Medulla oblongata (tissue), 1 donor: ENCODE measurements at regions not wholly inside any gene's neighbourhood (a gene's known extent, or its start where the extent isn't known, plus 50 kb on each side); places are given as distances from the start of the nearest gene placed in this dataset.

ENCODE experiments used
- DNase-seq: peaks from one replicate; pipeline ENCODE4 v3.0.0-alpha.2; 2015; ENCODE audit errors: extremely low spot score

DNA sequence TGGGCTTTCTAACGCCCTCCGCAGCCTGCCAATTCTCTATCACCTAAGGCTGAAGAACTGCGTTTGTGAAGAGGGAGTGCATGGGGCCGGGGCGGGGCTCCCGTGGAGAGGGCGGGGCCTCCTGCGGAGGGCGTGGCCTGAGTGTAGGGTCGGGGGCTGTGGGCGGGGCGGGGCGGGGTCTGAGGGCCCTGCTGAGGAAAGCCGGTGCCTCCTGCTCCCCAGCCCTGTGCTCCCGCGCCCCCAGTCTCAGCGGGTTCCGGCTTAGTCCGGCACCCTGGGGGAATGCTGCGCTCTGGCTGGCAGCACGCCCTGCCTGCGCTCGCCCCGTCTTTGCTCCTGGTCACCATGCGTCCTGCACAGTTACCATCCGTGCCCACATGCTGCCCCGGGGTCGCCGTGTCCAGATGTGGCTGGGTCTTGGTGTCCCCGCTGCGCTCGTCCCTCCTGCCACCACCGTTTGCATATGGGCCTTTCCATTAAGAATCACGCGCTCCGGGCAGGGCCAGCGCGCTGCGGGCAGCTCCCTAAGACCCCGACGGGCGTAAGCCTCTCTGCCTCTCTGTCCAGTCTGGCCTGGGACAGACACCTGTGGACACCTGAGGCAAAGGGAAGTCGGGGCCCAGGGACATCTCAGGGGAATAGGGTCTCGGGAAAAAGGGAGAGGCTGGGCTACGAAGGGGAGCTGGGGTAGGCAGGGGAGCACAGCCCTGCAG lies 144.0 kb upstream of the RET start:
- no peak for DNase-seq

DNA sequence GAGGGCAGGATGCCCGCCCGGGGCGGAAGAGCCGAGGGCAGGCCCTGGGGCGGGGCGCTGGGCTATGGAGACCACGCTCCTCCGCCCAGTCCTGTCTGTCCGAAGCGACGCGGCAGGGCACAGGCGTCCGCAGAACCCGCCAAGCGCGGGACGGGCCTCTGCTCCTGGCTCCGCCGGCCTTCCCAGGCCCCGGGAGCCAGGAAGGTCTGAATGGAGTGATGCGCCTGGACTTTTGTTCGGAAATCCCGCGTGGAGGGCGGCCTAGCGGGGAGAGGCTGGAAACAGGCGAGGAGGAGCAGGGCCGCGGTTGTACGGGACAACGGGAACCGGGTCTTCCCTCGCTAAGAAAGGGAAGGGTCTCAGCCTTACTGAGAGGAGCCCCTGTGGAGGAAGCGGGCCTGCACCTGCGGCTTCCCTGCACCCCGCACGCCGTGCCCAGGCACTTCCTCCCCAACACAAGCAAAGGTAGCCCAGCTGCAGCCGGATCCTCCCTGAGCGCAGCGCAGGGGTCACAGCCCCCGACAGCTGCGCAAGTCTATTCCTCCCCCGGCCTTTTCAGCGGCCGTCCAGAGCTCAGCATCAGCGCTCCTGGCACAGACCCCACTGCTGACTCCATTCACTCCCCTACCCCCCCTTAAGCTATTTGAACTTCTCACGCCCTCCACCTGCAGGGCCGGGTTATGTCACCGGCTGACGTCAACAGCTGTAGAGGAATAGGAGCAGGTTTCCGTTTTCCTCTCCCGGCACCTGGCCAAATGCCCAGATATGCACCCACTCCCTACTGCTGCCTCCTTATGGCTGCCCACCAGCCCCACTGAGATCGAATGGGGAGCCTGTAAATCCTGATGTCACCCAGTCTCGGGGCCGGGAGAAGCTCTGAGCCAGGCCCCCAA lies 143.2 kb upstream of the RET start:
- DNase-seq, result no peak

DNA sequence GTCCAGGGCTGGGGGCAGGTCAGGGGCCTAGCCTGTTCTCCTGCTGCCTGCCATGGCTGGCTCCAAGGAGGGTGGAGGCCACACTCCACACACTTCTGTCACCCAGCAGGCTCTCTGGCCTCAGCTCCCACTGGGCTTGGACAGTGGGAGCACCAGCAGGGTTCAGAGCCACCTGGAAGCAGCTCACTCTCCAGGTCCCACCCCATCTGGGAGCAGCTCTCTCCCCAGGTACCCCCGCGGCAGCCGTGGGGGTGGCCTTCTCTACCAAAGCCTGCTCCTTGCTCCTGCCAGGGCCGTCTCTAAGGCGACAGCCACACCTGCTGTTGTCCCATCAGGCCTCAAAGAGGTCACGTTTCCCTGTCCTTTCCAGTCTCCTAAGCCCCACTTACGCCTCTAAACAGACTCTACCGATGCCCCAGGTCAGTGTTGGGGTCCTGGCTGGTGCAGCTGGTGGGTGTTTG lies 142.5 kb upstream of the RET start:
- DNase-seq, result no peak

DNA sequence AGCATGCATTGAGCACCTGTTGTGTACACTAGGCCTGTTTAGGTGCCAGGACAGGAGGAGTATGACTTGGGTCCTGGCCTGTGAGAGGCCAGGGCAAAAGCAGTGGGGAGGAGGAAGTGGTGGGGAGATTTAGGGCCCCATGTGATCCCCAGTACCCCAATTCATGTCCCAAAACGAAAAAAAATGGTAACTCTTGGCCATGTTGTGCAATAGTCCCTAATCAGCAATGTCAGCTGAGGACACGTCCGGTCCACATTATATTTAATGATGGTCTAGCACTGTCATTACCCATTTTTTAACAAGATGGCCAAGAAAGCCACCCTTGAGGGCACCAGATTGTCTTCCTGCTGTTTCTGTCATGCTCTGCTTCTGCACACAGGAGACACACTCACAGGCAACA lies 142.0 kb upstream of the RET start:
- no peak for DNase-seq

DNA sequence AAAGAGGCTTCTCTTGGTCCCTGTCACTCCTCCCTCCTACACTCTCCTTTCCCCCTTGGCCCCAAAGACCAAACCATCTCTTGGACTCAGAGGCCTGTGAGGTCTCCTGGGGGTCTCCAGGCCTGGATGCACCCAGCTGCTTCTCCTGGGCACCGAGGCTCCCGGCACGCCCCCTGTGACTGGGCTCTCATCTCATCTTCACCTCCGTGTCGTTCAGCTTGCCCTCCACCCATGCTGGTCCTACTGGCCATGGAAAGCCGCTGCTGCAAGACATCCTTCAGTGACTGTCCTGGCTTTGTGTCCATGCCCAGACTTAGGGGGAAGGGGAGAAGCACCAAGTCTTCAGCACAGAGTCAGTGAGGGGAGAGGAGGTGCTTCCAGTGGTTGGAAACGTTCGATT lies 141.4 kb upstream of the RET start:
- no peak for DNase-seq

DNA sequence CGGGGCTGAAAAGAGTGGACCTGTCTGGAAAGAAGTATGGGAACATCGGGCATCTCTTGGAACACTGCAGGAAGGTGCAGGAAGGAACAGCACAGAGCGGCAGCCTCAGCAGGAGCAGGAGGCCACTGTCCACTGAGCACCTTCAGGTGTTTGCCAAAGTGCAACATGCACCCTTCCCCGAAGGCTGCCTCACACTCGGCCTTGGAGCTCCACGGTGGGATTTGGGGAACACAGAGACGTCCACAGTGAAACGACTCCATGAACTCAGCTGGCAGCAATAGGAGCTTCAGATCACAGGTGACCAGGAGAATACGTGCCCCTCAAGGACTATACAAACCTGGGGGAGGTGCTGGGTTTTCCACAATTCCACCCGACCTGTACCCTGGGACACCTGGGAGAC lies 140.3 kb upstream of the RET start:
- DNase-seq, result no peak

DNA sequence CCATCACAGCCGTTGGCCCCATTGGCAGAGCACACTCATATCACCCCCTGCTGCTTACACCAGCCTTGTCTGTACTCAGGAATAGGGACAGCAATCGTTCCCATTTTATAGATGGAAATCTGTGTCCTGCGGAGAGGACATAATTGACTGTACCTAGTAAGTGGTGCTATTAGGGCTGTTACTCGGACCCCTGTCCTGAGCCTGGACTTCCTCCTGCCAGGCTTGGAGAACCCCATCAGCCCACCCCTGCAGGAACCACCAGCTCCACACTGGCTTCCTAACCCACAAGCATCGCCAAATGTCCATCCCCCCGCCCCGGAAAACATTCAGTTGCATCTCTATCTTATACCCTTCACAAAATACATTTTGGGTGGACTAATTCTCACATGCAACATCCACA lies 139.8 kb upstream of the RET start:
- no peak for DNase-seq

DNA sequence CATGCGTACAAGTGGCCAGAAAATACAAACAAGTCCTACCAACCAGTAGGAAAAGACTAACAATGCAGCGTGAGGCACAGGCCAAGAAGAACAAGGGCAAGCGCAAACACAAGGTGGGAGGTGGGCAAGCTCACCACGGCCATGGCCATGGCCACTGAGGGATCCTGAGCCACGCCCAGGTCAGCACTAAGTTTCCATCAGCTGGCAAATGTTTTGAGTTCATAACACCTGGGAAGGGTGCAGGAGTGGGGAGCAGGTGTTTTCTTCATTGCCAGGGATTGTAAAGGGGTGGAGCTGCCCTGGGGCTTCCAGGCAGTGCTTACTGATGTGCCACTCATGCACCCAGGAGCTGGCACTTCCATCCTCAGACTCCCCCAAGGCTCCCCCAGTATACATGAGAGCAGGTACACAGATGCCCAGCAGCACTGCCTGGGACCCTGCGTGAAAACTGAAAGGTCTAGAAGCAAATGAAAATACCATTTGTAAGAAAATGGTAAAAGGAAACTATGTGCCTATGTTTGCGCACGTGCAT lies 139.2 kb upstream of the RET start:
- no peak for DNase-seq

DNA sequence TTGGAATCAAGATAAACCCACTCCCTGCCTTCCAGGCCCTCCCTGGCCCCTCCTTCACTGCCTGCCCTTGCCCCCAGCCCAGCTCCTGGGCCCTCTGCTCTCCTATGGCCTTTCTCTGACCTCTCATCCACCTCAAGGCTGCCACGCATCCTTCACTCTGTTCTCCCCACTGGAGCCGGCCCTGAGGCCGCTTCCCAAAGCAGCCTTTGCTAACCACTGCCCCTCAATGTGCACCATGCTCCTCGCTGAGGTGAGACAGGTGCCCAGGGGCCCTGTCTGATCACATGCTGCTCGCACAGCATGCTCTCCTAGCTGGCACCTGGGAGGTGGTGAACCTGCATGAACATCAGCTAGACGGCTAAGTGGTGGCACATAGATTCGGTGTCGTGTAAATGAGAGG lies 138.5 kb upstream of the RET start:
- no peak for DNase-seq

DNA sequence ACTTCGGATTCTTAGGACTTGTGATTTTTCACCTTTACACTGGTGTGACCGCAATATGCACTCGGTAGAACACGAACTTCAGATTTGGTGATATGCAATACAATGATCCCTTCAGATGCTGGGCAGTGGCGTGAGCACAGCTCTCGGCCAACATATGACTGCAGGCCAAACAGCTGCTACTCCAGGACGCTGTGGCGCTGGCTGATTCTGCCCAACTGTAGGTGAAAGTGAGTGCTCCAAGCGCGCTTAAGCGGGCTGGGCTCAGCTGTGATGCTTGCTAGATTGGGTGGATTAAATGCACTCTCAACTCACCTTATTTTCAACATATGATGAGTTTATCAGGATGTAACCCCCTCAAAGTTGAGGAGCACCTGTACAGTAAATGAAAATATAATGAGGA lies 137.6 kb upstream of the RET start:
- no peak for DNase-seq

DNA sequence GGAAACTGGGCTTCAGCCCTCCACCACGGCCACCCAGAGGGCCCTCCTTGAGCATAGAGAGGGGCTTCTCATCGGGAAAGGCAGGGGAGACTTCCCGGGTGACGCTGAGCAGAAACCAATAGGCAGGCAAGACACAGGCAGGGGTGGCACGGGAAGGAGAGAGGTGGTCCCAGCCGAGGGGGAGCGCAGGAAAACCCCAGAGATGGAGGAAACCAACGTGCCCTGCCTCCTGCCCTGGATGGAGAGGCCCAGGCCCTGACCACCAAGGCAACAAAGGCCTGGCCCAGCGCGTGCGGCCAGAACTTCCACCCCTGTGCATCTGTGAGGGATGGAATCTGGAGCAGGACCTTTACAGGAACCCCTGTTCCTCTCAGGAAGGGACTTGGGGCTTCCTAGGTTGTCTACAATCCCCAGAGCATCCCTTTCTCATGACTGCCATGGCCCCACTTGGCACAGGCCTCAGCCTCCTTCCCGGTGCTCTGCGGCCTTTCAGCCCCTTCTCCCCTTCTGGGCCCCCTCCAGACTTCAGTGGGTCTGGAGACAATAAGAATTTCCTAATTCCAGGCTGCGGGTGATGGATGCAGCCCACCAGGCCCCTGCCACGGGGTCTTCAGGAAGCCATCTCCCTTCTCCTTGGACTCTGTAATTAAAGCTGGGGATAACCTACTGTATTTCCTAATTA lies 137.0 kb upstream of the RET start:
- no peak for DNase-seq

DNA sequence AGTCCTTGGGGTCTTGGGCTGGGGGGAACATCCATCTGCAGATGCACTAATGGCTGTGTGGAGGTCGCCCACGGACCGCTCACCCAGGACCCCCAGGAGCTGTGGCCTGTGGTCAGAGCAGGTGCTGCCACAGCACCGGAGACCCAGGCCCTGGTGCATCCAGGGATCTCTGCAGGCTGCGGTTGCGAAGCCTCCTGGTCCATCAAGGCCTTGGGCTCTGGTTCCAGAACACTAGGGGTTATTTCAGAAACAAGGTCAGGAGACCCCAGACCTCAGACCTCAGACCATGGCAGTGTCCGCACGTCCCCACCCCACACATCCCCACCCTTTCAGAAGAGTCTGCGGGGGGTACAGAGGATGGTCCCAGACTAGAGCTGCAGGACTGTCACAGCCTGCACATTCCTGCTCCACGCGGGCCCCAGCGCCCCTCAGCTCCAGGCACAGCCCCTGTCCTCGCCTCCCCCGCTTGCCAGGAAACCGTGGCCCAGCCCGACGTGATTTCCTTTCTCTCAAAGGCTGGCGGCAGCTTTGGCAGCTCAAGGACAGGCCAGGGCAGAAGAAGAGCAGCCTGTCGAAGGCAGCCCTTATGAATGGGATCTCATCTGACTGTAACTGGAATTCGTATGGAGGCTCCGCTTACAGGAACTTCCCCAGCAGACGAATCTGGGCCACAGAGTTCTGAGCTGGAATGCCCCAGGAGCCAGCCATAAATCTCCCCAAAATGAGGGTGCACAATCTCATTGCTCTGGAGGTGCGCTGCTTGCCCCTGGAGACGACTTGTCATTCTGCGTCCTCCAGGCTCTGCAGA lies 136.2 kb upstream of the RET start:
- DNase-seq, result no peak

DNA sequence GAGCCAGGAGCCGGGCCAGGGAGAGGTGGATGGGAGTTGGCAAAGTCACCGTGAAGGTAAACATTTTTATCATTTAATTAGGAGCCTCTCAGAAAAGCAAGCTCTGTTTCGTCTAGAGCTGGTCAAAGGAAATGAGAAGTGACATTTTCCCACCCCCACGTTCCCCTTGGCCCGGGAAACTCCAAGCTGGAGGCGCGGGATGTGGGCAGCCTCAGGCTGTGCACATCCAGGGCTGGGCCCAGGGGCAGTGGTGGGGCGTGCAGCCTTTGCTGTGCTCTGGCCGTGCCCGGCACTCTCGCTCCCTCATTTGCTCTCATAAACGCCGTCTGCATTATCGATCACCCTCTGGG lies 135.6 kb upstream of the RET start:
- no peak for DNase-seq

DNA sequence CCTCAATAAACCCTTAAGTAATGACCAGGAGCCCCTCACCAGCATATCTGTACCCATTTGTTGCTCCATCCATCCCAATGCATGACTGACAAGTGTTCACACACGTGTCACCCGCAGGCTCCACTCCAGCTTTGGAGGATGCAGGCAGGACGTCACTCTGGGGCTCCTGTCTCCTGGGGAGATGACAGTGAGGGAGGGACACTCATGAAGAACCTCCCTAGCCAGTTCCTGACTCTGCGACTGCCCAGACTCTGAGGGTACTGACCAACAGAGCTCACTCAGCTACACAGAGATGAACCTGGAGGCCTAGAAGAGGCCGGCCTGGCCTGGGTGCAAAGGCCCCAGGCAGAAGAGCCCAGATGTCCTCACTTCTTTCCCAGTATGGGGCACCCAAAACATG lies 135.1 kb upstream of the RET start:
- no peak for DNase-seq

DNA sequence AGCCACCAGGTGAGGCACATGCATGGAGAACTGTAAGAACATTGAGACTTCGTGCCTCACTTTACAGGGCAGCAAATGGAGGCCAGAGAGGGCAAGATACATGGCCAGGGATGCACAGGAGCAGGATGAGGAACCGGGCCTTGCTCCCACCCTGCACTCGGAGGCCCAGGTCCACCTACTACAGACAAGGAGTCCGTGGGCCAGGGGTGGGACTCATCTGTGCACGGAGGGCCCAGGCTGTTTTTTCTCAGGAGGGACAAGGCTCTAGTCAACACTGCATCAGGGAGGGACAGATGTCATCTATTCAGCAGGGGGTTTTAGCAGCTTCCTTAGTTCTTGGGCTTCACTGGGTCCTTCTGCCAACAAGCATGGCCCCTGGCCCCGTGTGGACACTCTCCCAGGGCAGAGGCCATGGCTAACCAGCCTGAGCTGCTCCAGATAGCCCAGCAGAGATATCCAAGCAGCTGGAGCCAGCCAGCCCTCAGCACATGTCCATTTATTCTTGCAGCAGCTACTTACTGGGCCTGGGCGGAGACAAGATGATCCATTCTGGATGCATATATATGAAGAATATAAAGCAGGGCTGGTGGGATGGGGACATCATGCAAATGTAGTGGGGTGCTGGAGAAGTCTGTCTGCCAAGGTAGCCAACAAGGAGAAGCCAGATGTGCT lies 134.5 kb upstream of the RET start:
- DNase-seq, result no peak

DNA sequence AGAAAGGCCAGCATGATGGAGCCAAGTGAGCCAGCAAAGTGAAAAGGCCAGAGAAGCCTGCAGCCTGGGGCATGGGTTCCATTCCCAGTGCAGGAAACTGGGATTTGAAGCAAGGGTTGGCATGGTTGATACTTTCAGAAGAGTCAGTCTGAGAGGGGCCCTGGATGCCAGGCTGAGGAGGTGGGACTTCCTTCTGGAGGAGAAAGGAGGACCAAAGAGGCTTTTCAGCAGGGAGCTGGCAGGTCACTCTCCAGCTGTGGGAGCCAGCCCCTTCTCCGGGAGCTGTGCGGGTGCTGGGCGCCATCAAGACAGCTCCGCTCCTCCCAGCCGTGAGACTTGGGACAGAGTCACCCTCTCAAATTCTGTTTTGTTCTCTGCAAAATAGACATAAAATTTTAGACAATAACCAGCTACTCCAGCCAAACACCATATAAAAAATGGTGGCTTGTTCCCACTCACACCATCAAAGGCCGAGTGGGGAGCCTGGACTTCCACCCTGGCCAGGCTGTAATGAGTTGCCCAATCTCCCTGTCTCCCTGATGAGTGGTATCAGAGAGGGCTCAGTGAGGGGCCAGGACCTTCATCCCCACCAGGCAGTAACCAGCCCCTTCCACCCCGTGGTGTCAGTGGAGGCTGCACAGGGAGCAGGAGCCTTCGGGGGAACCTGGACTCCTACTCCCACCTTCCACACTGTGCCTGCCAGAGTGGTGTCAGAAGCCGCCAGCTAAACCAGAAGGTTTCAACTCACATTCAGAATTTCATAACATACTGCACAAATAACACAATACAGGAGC lies 133.6 kb upstream of the RET start:
- no peak for DNase-seq

DNA sequence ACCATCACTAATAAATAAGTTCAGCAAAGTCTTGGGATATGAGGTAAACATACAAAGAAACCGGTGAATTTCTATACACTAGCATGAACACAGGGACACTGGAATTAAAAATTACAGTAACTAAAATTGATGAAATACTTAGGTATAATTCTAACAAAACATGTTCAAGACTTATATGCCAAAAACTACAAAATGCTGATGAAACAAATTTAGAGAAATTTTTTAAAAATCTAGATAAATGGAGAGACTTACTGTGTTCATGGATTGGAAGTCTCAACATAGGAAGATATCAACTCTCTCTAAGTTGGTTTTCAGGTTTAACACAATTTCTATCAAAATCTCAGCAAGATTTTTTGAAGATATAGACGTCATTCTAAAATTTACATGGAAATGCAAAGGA lies 128.8 kb upstream of the RET start:
- no peak for DNase-seq

DNA sequence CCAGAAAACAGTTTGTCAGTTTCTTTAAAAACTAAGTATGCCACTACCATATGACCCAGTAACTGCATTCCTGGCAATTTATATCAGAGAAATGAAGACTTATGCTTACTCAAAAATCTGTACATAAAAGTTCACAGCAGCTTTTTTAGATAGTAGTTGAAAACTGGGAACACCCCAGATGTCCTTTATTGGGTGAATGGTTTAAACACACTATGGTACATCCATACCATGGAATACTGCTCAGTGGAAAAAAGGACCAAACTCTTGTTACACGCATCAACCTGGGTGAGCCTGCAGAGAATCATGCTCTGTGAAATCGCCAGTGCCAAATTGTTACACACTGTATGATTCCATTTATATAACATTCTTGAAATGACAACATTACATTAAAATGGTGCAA lies 127.6 kb upstream of the RET start:
- DNase-seq, result no peak

DNA sequence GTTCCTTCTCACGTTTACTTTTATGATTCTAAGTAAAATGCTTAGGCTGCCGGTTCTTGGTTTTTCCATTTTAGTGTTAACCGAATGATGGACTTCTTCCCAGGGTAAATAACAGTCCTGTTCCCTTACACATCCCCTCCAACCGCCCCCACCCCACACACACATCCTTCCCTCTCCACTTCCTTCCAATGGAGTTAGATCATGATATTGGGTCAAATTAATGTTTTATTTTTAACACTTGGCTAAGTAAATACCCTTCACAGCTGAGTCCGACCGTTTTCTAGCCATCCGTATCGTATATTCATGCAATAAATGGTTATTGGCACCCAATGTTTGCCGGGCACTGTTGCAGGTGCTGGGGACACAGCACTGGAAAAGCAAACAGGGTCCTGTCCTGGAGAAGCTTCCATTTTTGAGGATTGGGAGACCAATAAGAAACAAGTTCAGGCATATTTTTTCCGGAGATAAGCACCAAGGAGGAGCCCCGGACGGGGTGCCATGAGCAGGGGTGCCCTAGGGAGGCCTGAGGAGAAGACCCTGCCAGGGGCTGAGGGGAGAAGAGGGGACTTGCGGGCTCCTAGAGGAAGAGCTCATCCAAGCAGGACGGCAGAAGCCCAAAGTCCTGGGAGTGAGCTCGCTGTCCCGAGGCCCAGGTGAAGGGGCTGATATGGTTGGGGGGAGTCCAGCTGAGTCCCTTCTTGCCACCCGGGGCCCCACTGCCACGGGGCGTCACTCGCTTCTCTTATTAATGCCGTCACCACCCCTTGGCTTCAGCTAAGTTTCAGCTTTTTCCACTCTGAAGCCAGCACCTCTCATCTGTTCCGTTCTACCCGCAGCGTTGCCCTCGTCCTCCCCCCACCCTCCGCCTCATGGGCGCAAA lies 126.0 kb upstream of the RET start:
- no peak for DNase-seq
